Progenitor cell of endocrine pancreas (in vitro differentiated cells): ENCODE measurements at regions not wholly inside any gene's neighbourhood (a gene's known extent, or its start where the extent isn't known, plus 50 kb on each side); places are given as distances from the start of the nearest gene placed in this dataset.
"Not testable (repeated sequence)": the region's sequence is repeated elsewhere in the genome, so short reads cannot be mapped to it uniquely, and the experiment has no call there.

ENCODE experiments used
- DNase-seq: peaks from one replicate; pipeline ENCODE4 v3.0.0; 2021; ENCODE audit warnings: low spot score; ENCODE audit not compliant: unreplicated experiment
- H3K27ac Mint-ChIP-seq: 2 replicates; pipeline ENCODE4 v1.8.0; 2021; ENCODE audit warnings: mild to moderate bottlenecking, moderate library complexity, mixed read lengths
- H3K27me3 Mint-ChIP-seq: 2 replicates; pipeline ENCODE4 v1.8.0; 2021; ENCODE audit warnings: mixed read lengths
- H3K36me3 Mint-ChIP-seq: 2 replicates; pipeline ENCODE4 v1.8.0; 2022; ENCODE audit warnings: mixed read lengths; ENCODE audit not compliant: insufficient read depth
- H3K4me1 Mint-ChIP-seq: 2 replicates; pipeline ENCODE4 v1.8.0; 2021; ENCODE audit warnings: low read depth, mixed read lengths
- H3K4me3 Mint-ChIP-seq: 2 replicates; pipeline ENCODE4 v1.8.0; 2021; ENCODE audit warnings: low read depth, mild to moderate bottlenecking, moderate library complexity, mixed read lengths
- H3K9me3 Mint-ChIP-seq: 2 replicates; pipeline ENCODE4 v1.8.0; 2021; ENCODE audit warnings: low read depth, mixed read lengths
- TF ChIP-seq, protein P1 (sequence below): fragments of 200-600 bp; sonication (generic); IDR thresholded peaks from one replicate; pipeline ENCODE4 v1.5.0; 2021; ENCODE audit warnings: antibody characterized with exemption, mild to moderate bottlenecking; ENCODE audit not compliant: unreplicated experiment

DNA sequence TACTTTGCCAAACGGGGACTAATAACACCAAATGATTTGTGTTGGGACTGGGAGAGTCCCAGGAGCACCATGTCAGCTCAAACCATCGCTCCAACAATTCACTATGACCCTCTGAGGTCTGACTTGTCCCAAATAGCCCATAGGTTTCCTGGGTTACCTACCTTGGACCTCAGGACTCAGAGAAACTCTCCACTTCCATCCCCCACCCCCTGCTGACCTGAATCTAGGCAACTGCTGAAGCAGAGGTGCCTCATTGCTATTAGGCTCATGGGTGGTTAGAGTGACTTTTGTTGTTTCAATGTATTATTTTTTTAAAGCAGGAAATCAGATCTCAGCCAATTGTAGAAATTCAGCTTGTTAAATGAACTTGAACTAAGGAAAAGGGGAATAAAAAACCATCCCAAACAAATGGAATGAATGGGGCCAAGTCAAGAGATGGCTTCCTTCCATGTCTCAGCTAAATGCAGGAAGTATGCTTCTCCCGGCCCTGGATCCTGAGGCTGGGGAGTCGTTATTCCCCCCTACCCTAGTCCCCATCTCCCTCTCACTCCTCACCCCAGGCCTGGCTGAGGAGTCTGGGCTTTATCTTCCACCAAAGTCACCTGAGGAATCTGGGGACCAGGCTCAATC is 80.9 kb upstream of the SLC24A4 start:
- DNase-seq = no peak
- Mint-ChIP-seq H3K4me1 (no peaks in the 10 kb centered on the region), H3K27me3 (peaks cover 3% of the 10 kb centered on the region), H3K27ac (no peak overlapping the region), H3K9me3 (peaks cover 32% of the 10 kb centered on the region), H3K36me3 (peaks cover 3% of the 10 kb centered on the region), H3K4me3 (no peak overlapping the region)
- TF ChIP-seq, protein P1, sequence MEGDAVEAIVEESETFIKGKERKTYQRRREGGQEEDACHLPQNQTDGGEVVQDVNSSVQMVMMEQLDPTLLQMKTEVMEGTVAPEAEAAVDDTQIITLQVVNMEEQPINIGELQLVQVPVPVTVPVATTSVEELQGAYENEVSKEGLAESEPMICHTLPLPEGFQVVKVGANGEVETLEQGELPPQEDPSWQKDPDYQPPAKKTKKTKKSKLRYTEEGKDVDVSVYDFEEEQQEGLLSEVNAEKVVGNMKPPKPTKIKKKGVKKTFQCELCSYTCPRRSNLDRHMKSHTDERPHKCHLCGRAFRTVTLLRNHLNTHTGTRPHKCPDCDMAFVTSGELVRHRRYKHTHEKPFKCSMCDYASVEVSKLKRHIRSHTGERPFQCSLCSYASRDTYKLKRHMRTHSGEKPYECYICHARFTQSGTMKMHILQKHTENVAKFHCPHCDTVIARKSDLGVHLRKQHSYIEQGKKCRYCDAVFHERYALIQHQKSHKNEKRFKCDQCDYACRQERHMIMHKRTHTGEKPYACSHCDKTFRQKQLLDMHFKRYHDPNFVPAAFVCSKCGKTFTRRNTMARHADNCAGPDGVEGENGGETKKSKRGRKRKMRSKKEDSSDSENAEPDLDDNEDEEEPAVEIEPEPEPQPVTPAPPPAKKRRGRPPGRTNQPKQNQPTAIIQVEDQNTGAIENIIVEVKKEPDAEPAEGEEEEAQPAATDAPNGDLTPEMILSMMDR = no peak

DNA sequence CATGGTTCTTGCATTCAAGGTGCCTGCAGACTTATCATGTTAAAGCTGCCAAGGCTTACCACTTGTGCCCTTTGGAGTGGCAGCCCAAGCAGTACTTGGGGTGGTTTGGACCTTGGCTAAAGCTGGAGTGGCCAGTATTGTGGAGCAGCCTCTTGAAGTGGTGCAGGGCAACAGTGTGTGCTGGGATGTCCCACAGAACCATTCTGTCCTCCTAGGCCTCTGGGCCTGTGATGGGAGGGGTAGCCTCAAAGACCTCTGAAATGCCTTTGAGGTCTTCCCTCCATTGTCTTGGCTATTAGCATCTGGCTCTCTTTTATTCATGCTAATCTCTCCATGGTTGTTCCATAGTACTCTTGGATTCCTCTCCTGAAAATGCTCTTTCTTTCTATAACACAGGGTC is 78.2 kb upstream of the SLC24A4 start:
- H3K9me3 Mint-ChIP-seq = peaks cover 29% of the 10 kb centered on the region
- no peak for DNase-seq

DNA sequence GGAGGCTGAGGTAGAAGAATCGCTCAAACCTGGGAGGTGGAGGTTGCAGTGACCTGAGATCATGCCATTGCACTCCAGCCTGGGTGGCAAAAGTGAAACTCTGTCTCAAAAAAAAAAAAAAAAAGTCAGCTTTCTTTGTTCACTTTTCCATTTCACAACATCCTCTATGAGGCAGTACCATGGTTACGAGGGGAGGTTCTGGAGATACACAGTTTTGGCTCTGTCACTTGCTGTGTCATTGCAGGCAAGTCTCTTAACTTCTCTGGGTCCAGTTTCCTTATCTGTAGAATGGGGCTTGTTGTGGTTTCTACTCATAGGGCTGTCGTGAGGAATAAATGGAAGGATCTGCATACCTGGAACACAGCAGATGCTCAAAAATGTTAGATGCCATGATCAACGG is 75.6 kb upstream of the SLC24A4 start:
- Mint-ChIP-seq H3K27me3 (peaks cover 29% of the 10 kb centered on the region), H3K27ac (no peak overlapping the region), H3K4me1 (no peaks in the 10 kb centered on the region), H3K4me3 (no peak overlapping the region), H3K36me3 (peaks cover 3% of the 10 kb centered on the region), H3K9me3 (peaks cover 25% of the 10 kb centered on the region)
- DNase-seq = no peak
- TF ChIP-seq, protein P1 = no peak

More for the DNA sequence above, 78.2 kb upstream of the SLC24A4 start:
- Mint-ChIP-seq H3K27me3 (peaks cover 4% of the 10 kb centered on the region), H3K36me3 (peaks cover 3% of the 10 kb centered on the region), H3K27ac (no peak overlapping the region), H3K4me1 (no peaks in the 10 kb centered on the region), H3K4me3 (no peak overlapping the region)
- TF ChIP-seq, protein P1 = no peak

DNA sequence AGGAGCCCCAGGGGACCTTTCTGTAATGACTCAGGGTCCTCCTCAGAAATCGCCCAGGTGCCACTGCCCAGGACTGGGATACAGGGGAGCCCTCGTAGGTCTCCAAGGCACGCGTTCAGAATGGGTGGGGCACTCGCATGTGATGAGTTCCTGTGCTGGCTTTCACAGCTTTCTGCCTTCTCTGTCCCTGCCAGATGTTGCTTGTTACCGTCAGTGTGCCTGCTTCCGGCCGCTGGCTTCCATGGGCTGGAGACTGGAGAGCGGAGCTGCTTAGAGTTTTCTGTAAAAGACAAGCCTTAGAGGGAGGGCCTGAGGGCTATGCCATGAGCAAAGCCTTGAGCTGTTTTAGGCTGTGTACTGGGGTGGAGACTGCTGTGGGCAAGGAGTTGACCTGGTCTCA is 75.0 kb upstream of the SLC24A4 start:
- H3K4me3 Mint-ChIP-seq = no peak overlapping the region
- H3K27ac Mint-ChIP-seq = no peak overlapping the region
- H3K4me1 Mint-ChIP-seq = no peaks in the 10 kb centered on the region
- H3K9me3 Mint-ChIP-seq = peaks cover 25% of the 10 kb centered on the region
- no peak for DNase-seq
- H3K27me3 Mint-ChIP-seq = peaks cover 35% of the 10 kb centered on the region
- TF ChIP-seq, protein P1 = no peak
- H3K36me3 Mint-ChIP-seq = peaks cover 3% of the 10 kb centered on the region

DNA sequence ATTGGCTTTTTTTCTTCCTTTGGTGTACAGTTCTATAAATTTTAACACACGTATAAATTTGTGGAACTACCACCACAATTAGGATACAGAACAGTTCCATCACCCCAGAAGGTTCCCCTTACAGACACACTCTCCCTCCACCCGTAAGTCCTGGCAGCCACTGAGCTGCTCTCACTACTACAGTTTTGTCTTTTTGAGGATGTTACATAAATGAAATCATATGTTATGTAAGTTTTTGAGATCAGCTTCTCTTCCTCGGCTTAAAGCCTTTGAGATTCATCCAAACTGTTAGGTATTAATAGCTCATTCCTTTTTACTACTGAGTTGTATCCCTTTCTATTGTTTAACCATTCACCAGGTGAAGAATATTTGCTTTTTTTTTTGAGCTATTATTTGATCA is 74.3 kb upstream of the SLC24A4 start:
- H3K9me3 Mint-ChIP-seq = peaks cover 22% of the 10 kb centered on the region
- no peak for DNase-seq
- H3K4me3 Mint-ChIP-seq = no peak overlapping the region
- peaks cover 1% of the 10 kb centered on the region for H3K36me3 Mint-ChIP-seq
- H3K4me1 Mint-ChIP-seq = no peaks in the 10 kb centered on the region
- peaks cover 43% of the 10 kb centered on the region for H3K27me3 Mint-ChIP-seq
- TF ChIP-seq, protein P1 = no peak
- H3K27ac Mint-ChIP-seq = no peak overlapping the region

DNA sequence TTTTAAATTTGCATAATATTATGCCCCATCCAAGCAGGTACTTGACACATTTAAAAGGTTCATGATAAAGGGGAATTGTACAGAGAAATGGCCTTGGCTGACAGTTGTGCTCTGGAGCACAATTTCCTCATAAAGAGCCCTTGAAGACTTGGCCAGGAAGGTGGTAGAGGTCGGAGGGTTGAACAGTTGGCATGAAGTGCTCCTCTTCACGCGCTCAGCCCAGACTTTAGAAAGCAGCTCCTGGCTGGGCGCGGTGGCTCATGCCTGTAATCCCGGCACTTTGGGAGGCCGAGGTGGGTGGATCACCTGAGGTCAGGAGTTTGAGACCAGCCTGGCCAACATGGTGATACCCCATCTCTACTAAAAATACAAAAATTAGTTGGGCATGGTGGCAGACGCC is 72.6 kb upstream of the SLC24A4 start:
- not testable (repeated sequence) for H3K4me3 Mint-ChIP-seq, H3K4me1 Mint-ChIP-seq, H3K36me3 Mint-ChIP-seq, H3K27ac Mint-ChIP-seq, DNase-seq
- peaks cover 59% of the 10 kb centered on the region for H3K27me3 Mint-ChIP-seq
- peaks cover 10% of the 10 kb centered on the region for H3K9me3 Mint-ChIP-seq
